OCI-LY7 (cell line): ENCODE measurements at regions not wholly inside any gene's neighbourhood (a gene's known extent, or its start where the extent isn't known, plus 50 kb on each side); places are given as distances from the start of the nearest gene placed in this dataset.

Experiments used
- BruUV-seq: library from RNA; stranded (reverse); fragments of 400-500 nt; replicated peaks from 2 replicates; lab custom pipeline; 2021; lab: Mats Ljungman, UMichigan
- CTCF ChIA-PET: fragments of 300-600 bp; sonication (Branson Sonifier 250); formaldehyde crosslinking; loops from one replicate; lab custom pipeline; 2022; ENCODE audit warnings: antibody characterized with exemption; ENCODE audit not compliant: unreplicated experiment; lab: Charles Lee
- POLR2A ChIA-PET: fragments of 300-600 bp; sonication (Branson Sonifier 250); formaldehyde crosslinking; loops from one replicate; lab custom pipeline; 2022; ENCODE audit warnings: antibody characterized with exemption; lab: Charles Lee
- DNase-seq: peaks from one replicate; pipeline ENCODE4 v3.0.0-alpha.2; 2015; ENCODE audit warnings: low spot score
- H2AFZ ChIP-seq: fragments of 200-600 bp; sonication (generic), shearing (Covaris generic); 2 replicates; pipeline ENCODE4 v1.6.1; 2014; ENCODE audit warnings: mild to moderate bottlenecking, antibody characterized with exemption, low read length, moderate library complexity
- H3K27ac ChIP-seq: fragments of 200-600 bp; sonication (generic); 2 replicates; pipeline ENCODE4 v1.5.1; 2014; ENCODE audit warnings: mixed run types, low read depth, mild to moderate bottlenecking, moderate library complexity, low read length, inconsistent platforms; ENCODE audit not compliant: poor library complexity, severe bottlenecking
- H3K36me3 ChIP-seq: fragments of 200-600 bp; sonication (generic); 2 replicates; pipeline ENCODE4 v1.6.1; 2014; ENCODE audit warnings: mild to moderate bottlenecking, antibody characterized with exemption, low read length, moderate library complexity, mixed read lengths; ENCODE audit not compliant: insufficient read depth
- H3K4me1 ChIP-seq: fragments of 200-600 bp; sonication (generic); 2 replicates; pipeline ENCODE4 v1.5.1; 2014; ENCODE audit warnings: mild to moderate bottlenecking, low read length; ENCODE audit not compliant: insufficient read depth, poor library complexity, severe bottlenecking
- H3K4me2 ChIP-seq: fragments of 200-600 bp; sonication (generic); 2 replicates; pipeline ENCODE4 v1.6.1; 2014; ENCODE audit warnings: mild to moderate bottlenecking, low read length
- H3K4me3 ChIP-seq: fragments of 200-600 bp; sonication (generic); 2 replicates; pipeline ENCODE4 v1.5.1; 2014; ENCODE audit warnings: mild to moderate bottlenecking, low read depth, low read length; ENCODE audit not compliant: poor library complexity, severe bottlenecking
- H3K79me2 ChIP-seq: fragments of 200-600 bp; sonication (generic); 2 replicates; pipeline ENCODE4 v1.6.1; 2016; ENCODE audit warnings: low read depth, mild to moderate bottlenecking, low read length, moderate library complexity, mixed read lengths; ENCODE audit not compliant: insufficient read depth
- H3K9me2 ChIP-seq: fragments of 200-600 bp; sonication (generic); 2 replicates; pipeline ENCODE4 v1.6.1; 2016; ENCODE audit warnings: mild to moderate bottlenecking, low read length, mixed read lengths; ENCODE audit not compliant: insufficient read depth
- H3K9me3 ChIP-seq: fragments of 200-600 bp; sonication (generic); 2 replicates; pipeline ENCODE4 v1.6.1; 2014; ENCODE audit warnings: mild to moderate bottlenecking, mixed run types, low read length, mixed read lengths
- H4K20me1 ChIP-seq: fragments of 200-600 bp; sonication (generic); 2 replicates; pipeline ENCODE4 v1.6.1; 2014; ENCODE audit warnings: mild to moderate bottlenecking, antibody characterized with exemption, low read length, moderate library complexity, mixed read lengths; ENCODE audit not compliant: insufficient read depth
- EZH2phosphoT487 ChIP-seq: fragments of 200-600 bp; sonication (generic); IDR thresholded peaks from 2 replicates; pipeline ENCODE4 v1.6.1; 2018; ENCODE audit warnings: low read depth, borderline replicate concordance, mild to moderate bottlenecking, mixed run types, antibody characterized with exemption, low read length, moderate library complexity, mixed read lengths
- intact Hi-C: fragments of 100-400 bp; cut with micrococcal nuclease; formaldehyde crosslinking; loops from one replicate; pipeline ENCODE4 v1.10.0; 2022; ENCODE audit not compliant: unreplicated experiment
- TF ChIP-seq, protein P1 (sequence below): fragments of 200-600 bp; sonication (generic); conservative IDR thresholded peaks from 2 replicates; pipeline ENCODE4 v1.5.1; 2014; ENCODE audit warnings: mild to moderate bottlenecking, antibody characterized with exemption, low read length, moderate library complexity, mixed read lengths

DNA sequence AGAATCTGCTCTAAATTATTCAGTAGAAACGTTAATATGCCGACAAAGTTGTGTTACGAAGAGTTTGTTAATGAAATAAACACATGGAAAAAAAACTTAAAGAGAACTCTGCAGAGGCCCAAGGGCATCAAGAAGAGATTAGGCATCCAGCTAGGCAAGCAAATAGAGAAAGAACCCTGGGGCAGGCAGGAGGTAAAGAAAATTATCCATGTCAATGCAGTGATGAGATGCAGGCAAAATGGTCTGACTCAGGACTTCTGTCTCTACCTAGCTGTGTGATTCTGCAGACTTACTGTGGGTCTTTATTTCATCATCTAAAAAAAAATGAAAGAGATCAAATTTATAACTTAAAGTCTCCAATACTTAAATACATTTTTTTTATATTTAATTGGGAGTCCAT, 448.0 kb downstream of the HAO1 start:
- Histone ChIP-seq H3K4me2 (no peak overlapping the region), H3K9me3 (peaks cover 15% of the 10 kb centered on the region; the same call in 1 of the 2 replicates), H2AFZ (no peak overlapping the region), H3K36me3 (no peaks in the 10 kb centered on the region; the same call in 1 of the 2 replicates), H3K4me3 (no peak overlapping the region), H3K27ac (no peak overlapping the region), H3K79me2 (no peaks in the 10 kb centered on the region), H3K4me1 (peaks cover 7% of the 10 kb centered on the region), H4K20me1 (no peaks in the 10 kb centered on the region), H3K9me2 (no peaks in the 10 kb centered on the region)
- no TSS peak for BruUV-seq
- POLR2A ChIA-PET = no interaction called here
- CTCF ChIA-PET = no interaction called here
- TF ChIP-seq, protein P1, sequence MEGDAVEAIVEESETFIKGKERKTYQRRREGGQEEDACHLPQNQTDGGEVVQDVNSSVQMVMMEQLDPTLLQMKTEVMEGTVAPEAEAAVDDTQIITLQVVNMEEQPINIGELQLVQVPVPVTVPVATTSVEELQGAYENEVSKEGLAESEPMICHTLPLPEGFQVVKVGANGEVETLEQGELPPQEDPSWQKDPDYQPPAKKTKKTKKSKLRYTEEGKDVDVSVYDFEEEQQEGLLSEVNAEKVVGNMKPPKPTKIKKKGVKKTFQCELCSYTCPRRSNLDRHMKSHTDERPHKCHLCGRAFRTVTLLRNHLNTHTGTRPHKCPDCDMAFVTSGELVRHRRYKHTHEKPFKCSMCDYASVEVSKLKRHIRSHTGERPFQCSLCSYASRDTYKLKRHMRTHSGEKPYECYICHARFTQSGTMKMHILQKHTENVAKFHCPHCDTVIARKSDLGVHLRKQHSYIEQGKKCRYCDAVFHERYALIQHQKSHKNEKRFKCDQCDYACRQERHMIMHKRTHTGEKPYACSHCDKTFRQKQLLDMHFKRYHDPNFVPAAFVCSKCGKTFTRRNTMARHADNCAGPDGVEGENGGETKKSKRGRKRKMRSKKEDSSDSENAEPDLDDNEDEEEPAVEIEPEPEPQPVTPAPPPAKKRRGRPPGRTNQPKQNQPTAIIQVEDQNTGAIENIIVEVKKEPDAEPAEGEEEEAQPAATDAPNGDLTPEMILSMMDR = no peak
- TF ChIP-seq EZH2phosphoT487 = no peak
- intact Hi-C loops = loop anchor here (10.0 kb wide), 1 partner anchor 183 kb away; no protein-coding TSS in a partner anchor
- DNase-seq = no peak

DNA sequence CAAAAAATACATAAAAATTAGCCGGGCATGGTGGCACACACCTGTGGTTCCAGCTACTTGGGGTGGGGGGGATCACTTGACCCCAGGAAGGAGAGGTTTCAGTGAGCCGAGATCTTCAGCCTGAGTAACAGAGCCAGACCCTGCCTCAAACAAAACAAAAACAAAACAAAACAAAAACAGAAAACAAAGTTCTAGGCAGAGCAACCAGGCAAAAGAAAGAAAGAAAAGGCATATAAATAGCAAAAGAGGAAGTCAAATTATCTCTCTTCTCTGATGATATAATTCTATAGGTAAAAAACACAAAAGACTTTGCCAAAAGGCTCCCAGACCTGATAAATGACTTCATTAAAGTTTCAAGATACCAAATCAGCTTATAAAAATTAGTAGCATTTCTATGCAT, 446.9 kb downstream of the HAO1 start:
- Histone ChIP-seq H3K9me2 (no peaks in the 10 kb centered on the region), H3K4me2 (no peak overlapping the region), H3K4me3 (no peak overlapping the region), H2AFZ (no peak overlapping the region), H3K9me3 (peaks cover 15% of the 10 kb centered on the region; the same call in 1 of the 2 replicates), H4K20me1 (no peaks in the 10 kb centered on the region), H3K36me3 (no peaks in the 10 kb centered on the region; the same call in 1 of the 2 replicates), H3K79me2 (no peaks in the 10 kb centered on the region), H3K27ac (no peak overlapping the region), H3K4me1 (peaks cover 7% of the 10 kb centered on the region)
- TF ChIP-seq, protein P1 = no peak
- no peak for TF ChIP-seq EZH2phosphoT487
- DNase-seq = no peak
- no TSS peak for BruUV-seq
- ChIA-PET POLR2A (interaction anchor here (0.6 kb wide), 2 partner anchors 14 to 687 kb away, joined by 3 to 4 read pairs; no protein-coding TSS in a partner anchor), CTCF (interaction anchor here (0.6 kb wide), 1 partner anchor 180 kb away, joined by 3 read pairs; no protein-coding TSS in a partner anchor)
- intact Hi-C loops = loop anchor here (10.0 kb wide), 1 partner anchor 181 kb away; no protein-coding TSS in a partner anchor

GRCh38 chr20:7496394-7496991, 443.8 kb downstream of the HAO1 start:
- intact Hi-C loops = loop anchor here (10.0 kb wide), 1 partner anchor 178 kb away; no protein-coding TSS in a partner anchor
- TF ChIP-seq, protein P1 = no peak
- TF ChIP-seq EZH2phosphoT487 = no peak
- Histone ChIP-seq H3K4me1 (peaks cover 7% of the 10 kb centered on the region), H4K20me1 (no peaks in the 10 kb centered on the region), H3K36me3 (no peaks in the 10 kb centered on the region; the same call in 1 of the 2 replicates), H3K79me2 (no peaks in the 10 kb centered on the region), H3K27ac (no peak overlapping the region), H2AFZ (peak overlapping the region; percentile 41; the same call in 1 of the 2 replicates), H3K4me2 (no peak overlapping the region), H3K9me3 (peaks cover 15% of the 10 kb centered on the region; the same call in 1 of the 2 replicates), H3K9me2 (no peaks in the 10 kb centered on the region), H3K4me3 (no peak overlapping the region)
- CTCF ChIA-PET = no interaction called here
- no TSS peak for BruUV-seq
- POLR2A ChIA-PET = no interaction called here
- DNase-seq = no peak
